Central memory CD8-positive, alpha-beta T cell (primary cell): ENCODE measurements at regions not wholly inside any gene's neighbourhood (a gene's known extent, or its start where the extent isn't known, plus 50 kb on each side); places are given as distances from the start of the nearest gene placed in this dataset.
A peak's percentile ranks its signal among the peaks of the same experiment; 100 is the strongest.
"Not testable (repeated sequence)": the region's sequence is repeated elsewhere in the genome, so short reads cannot be mapped to it uniquely, and the experiment has no call there.

Experiments
- ATAC-seq: fragments of 150-1000 bp; cut with Tn5 transposase; replicated peaks from 2 replicates; pipeline ENCODE4 v1.10.0; 2022; ENCODE audit warnings: mild to moderate bottlenecking, moderate FRiP score, moderate number of reproducible peaks; ENCODE audit not compliant: poor library complexity, severe bottlenecking; ENCODE audit errors: extremely low read depth
- DNase-seq, 2 donors: peaks; one replicate each; pipeline ENCODE4 v3.0.0; 2021; ENCODE audit warnings: low spot score in 2 of 2
- H3K27ac Mint-ChIP-seq: one replicate; pipeline ENCODE4 v1.8.0; 2022; ENCODE audit warnings: low read depth, mild to moderate bottlenecking, moderate library complexity, mixed read lengths
- H3K27me3 Mint-ChIP-seq: one replicate; pipeline ENCODE4 v1.8.0; 2022; ENCODE audit warnings: mixed read lengths
- H3K36me3 Mint-ChIP-seq: one replicate; pipeline ENCODE4 v1.8.0; 2022; ENCODE audit warnings: mild to moderate bottlenecking, moderate library complexity, mixed read lengths; ENCODE audit not compliant: insufficient read depth
- H3K4me1 Mint-ChIP-seq: one replicate; pipeline ENCODE4 v1.8.0; 2022; ENCODE audit warnings: mixed read lengths
- H3K4me3 Mint-ChIP-seq: one replicate; pipeline ENCODE4 v1.8.0; 2022; ENCODE audit warnings: mild to moderate bottlenecking, moderate library complexity, mixed read lengths
- H3K9me3 Mint-ChIP-seq: one replicate; pipeline ENCODE4 v1.8.0; 2022; ENCODE audit warnings: mixed read lengths

GRCh38 chr1:115166531-115167091 lies 77.3 kb upstream of the TSPAN2 start:
- no peaks in the 10 kb centered on the region for H3K36me3 Mint-ChIP-seq
- ATAC-seq (no peak), DNase-seq (no peak)
- H3K4me1 Mint-ChIP-seq: no peaks in the 10 kb centered on the region
- H3K27ac Mint-ChIP-seq: no peak overlapping the region
- H3K27me3 Mint-ChIP-seq: peaks cover 45% of the 10 kb centered on the region
- H3K9me3 Mint-ChIP-seq: no peaks in the 10 kb centered on the region
- H3K4me3 Mint-ChIP-seq: no peak overlapping the region

GRCh38 chr1:115165776-115166175 lies 76.5 kb upstream of the TSPAN2 start:
- Mint-ChIP-seq H3K4me1 (no peaks in the 10 kb centered on the region), H3K36me3 (no peaks in the 10 kb centered on the region), H3K27me3 (peaks cover 36% of the 10 kb centered on the region), H3K4me3 (no peak overlapping the region), H3K9me3 (no peaks in the 10 kb centered on the region), H3K27ac (no peak overlapping the region)
- DNase-seq: no peak
- ATAC-seq: no peak

- Mint-ChIP-seq H3K36me3 (no peaks in the 10 kb centered on the region), H3K27me3 (peaks cover 30% of the 10 kb centered on the region), H3K4me1 (no peaks in the 10 kb centered on the region), H3K27ac (no peak overlapping the region), H3K4me3 (no peak overlapping the region), H3K9me3 (no peaks in the 10 kb centered on the region)
- DNase-seq (no peak), ATAC-seq (no peak)
These were observed 75.8 kb upstream of the TSPAN2 start for GRCh38 chr1:115164940-115165705.

GRCh38 chr1:115164484-115164883 lies 75.2 kb upstream of the TSPAN2 start:
- Mint-ChIP-seq H3K9me3 (no peaks in the 10 kb centered on the region), H3K27me3 (peaks cover 24% of the 10 kb centered on the region), H3K4me3 (no peak overlapping the region), H3K36me3 (no peaks in the 10 kb centered on the region), H3K4me1 (no peaks in the 10 kb centered on the region), H3K27ac (no peak overlapping the region)
- ATAC-seq (no peak), DNase-seq (no peak)

GRCh38 chr1:115160728-115161127 lies 71.4 kb upstream of the TSPAN2 start:
- ATAC-seq: no peak
- no peak overlapping the region for H3K4me3 Mint-ChIP-seq
- no peaks in the 10 kb centered on the region for H3K4me1 Mint-ChIP-seq
- no peak overlapping the region for H3K27ac Mint-ChIP-seq
- no peaks in the 10 kb centered on the region for H3K36me3 Mint-ChIP-seq
- no peak for DNase-seq
- peaks cover 30% of the 10 kb centered on the region for H3K27me3 Mint-ChIP-seq
- no peaks in the 10 kb centered on the region for H3K9me3 Mint-ChIP-seq

GRCh38 chr1:115159958-115160357 lies 70.7 kb upstream of the TSPAN2 start:
- no peaks in the 10 kb centered on the region for H3K9me3 Mint-ChIP-seq
- no peak for ATAC-seq
- H3K4me1 Mint-ChIP-seq: no peaks in the 10 kb centered on the region
- H3K36me3 Mint-ChIP-seq: no peaks in the 10 kb centered on the region
- H3K27ac Mint-ChIP-seq: no peak overlapping the region
- no peak for DNase-seq
- peaks cover 26% of the 10 kb centered on the region for H3K27me3 Mint-ChIP-seq
- H3K4me3 Mint-ChIP-seq: no peak overlapping the region

- Mint-ChIP-seq H3K4me1 (no peaks in the 10 kb centered on the region), H3K4me3 (no peak overlapping the region)
- no peak for ATAC-seq
These were observed 68.9 kb upstream of the TSPAN2 start for GRCh38 chr1:115158181-115158580.

GRCh38 chr1:115156826-115157468 lies 67.6 kb upstream of the TSPAN2 start:
- Mint-ChIP-seq H3K27ac (no peak overlapping the region), H3K27me3 (peaks cover 8% of the 10 kb centered on the region), H3K36me3 (no peaks in the 10 kb centered on the region), H3K4me3 (no peak overlapping the region), H3K9me3 (no peaks in the 10 kb centered on the region), H3K4me1 (no peaks in the 10 kb centered on the region)
- ATAC-seq: no peak
- no peak for DNase-seq

More at GRCh38 chr1:115158181-115158580, 68.9 kb upstream of the TSPAN2 start:
- peaks cover 18% of the 10 kb centered on the region for H3K27me3 Mint-ChIP-seq
- H3K27ac Mint-ChIP-seq: no peak overlapping the region
- no peaks in the 10 kb centered on the region for H3K36me3 Mint-ChIP-seq
- H3K9me3 Mint-ChIP-seq: no peaks in the 10 kb centered on the region
- no peak for DNase-seq

GRCh38 chr1:115153966-115154557 lies 64.8 kb upstream of the TSPAN2 start:
- H3K27ac Mint-ChIP-seq: no peak overlapping the region
- H3K4me3 Mint-ChIP-seq: no peak overlapping the region

GRCh38 chr1:115147928-115148327 lies 58.6 kb upstream of the TSPAN2 start:
- not testable (repeated sequence) for H3K36me3 Mint-ChIP-seq, H3K27ac Mint-ChIP-seq, H3K9me3 Mint-ChIP-seq, ATAC-seq, DNase-seq, H3K4me1 Mint-ChIP-seq
- Mint-ChIP-seq H3K4me3 (peak overlapping the region; percentile 10), H3K27me3 (peaks cover 47% of the 10 kb centered on the region)

More at GRCh38 chr1:115153966-115154557, 64.8 kb upstream of the TSPAN2 start:
- ATAC-seq (no peak), DNase-seq (no peak)
- peaks cover 8% of the 10 kb centered on the region for H3K27me3 Mint-ChIP-seq
- no peaks in the 10 kb centered on the region for H3K36me3 Mint-ChIP-seq
- no peaks in the 10 kb centered on the region for H3K4me1 Mint-ChIP-seq
- H3K9me3 Mint-ChIP-seq: no peaks in the 10 kb centered on the region

- H3K4me1 Mint-ChIP-seq: peaks cover 5% of the 10 kb centered on the region
- H3K27me3 Mint-ChIP-seq: peaks cover 64% of the 10 kb centered on the region
- H3K4me3 Mint-ChIP-seq: no peak overlapping the region
- no peak overlapping the region for H3K27ac Mint-ChIP-seq
- ATAC-seq (no peak), DNase-seq (no peak)
- no peaks in the 10 kb centered on the region for H3K36me3 Mint-ChIP-seq
- H3K9me3 Mint-ChIP-seq: no peaks in the 10 kb centered on the region
These were observed 55.9 kb upstream of the TSPAN2 start for GRCh38 chr1:115145226-115145625.

- H3K27me3 Mint-ChIP-seq: peaks cover 75% of the 10 kb centered on the region
- H3K9me3 Mint-ChIP-seq: no peaks in the 10 kb centered on the region
- no peaks in the 10 kb centered on the region for H3K36me3 Mint-ChIP-seq
- H3K27ac Mint-ChIP-seq: no peak overlapping the region
- peaks cover 7% of the 10 kb centered on the region for H3K4me1 Mint-ChIP-seq
- no peak overlapping the region for H3K4me3 Mint-ChIP-seq
- DNase-seq (no peak), ATAC-seq (no peak)
These were observed 54.9 kb upstream of the TSPAN2 start for GRCh38 chr1:115144176-115144575.
